Esophagus mucosa (tissue), 1 donor: ENCODE measurements at regions not wholly inside any gene's neighbourhood (a gene's known extent, or its start where the extent isn't known, plus 50 kb on each side); places are given as distances from the start of the nearest gene placed in this dataset.
"Not testable (repeated sequence)": the region's sequence is repeated elsewhere in the genome, so short reads cannot be mapped to it uniquely, and the experiment has no call there.

Experiments used
- ATAC-seq: fragments of 200-7000 bp; cut with Tn5 transposase; one replicate; pipeline ENCODE4 v1.9.1; 2020
- donor health status: DM: yes; HTN: yes; CAD: no.

DNA sequence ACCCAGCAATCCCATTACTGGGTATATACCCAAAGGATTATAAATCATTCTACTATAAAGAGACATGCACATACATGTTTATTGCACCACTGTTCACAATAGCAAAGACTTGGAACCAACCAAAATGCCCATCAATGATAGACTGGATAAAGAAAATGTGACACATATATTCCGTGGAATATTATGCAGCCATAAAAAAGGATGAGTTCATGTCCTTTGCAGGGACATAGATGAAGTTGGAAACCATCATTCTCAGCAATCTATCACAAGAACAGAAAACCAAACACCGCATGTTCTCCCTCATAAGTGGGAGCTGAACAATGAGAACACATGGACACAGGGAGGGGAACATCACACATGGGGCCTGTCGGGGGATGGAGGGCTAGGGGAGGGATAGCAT, 113.2 kb upstream of the PRSS1 start:
- ATAC-seq = not testable (repeated sequence)

DNA sequence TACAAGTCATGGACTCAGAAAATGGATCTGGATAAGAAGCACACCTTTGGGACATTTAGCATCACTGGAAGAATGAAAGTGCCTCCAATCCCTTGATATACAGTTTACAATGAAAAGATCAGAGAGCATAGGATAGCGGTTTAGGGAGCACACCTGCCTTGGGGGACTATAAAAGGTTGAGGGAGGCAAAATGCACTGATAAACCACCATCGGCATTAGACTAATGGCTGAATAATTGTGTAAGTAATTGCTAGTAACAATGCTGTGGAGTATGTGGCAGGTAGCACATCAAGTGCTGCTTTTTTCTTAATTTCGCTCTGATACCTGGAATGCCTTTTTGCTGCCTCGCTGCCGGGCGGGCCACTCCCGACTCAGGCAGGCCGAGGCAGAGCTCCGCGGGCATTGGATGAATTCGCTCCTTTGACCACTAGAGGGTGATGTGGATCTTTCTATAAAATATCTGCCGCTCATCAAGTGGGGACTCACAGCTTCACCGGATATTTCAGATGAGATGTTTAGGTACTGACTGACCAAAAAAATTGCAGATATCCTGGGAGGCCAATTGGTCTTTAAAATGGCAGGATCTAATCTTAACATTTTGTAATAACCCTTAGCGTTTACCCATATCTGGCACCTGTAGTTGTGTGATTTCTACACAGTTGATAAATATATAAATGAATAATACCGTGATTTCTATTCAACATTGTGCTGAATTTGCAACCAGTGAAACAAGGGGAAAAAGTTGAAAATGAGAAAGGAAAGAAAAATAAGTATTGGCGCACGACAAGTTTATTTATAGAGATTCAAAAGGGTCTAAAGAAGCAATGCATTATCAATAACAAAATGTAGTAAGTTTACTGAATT, 116.8 kb upstream of the PRSS1 start:
- peak; percentile 83 for ATAC-seq

DNA sequence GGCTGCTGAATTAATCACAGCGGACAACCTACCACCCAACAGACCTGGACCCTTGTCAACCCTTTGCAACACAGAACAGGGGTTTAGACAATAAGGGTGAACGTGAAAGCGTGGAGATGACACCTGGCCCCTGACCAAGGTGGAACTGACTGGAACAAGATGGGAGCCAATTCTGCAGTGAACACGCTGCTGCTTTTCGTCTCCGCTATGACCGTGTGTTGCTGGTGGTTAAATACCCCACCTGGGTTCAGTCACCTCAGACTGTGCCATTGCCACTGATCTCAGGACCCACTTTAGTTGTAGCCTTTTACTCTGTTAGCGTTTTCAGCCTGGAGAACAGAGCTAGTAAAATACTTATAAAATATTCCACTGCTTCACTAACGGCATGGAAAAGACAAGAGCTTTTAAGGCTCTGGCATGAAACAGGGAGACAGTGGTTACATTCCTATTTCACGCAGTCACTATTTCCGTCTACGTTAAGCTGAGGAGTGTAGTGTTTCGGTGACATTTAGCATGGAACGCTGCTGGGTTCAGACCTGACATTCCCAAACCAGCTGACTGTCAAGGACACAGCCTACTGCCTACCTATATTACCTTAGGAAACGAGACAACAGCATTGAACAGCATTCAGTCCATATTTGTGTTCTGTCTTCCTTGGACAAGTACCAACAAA, 119.5 kb upstream of the PRSS1 start:
- ATAC-seq = no peak

DNA sequence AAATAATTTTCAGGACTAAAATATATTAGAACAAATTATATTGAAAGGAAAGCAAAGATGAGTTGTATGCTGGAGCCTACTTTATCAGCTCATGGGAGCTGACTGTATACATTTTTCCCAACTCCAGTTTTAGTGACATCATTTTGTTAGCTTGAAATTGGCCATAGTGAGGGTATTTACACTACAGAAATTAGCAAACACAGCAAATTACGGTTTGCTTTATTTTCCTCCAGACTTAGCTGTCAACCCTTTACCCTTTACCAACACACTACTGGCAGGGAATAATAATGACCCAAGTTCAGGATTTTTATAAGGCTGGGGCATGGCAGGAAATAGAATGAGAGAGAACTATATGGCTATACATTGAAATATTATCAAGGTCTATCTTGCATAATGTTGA, 120.3 kb upstream of the PRSS1 start:
- ATAC-seq = no peak

DNA sequence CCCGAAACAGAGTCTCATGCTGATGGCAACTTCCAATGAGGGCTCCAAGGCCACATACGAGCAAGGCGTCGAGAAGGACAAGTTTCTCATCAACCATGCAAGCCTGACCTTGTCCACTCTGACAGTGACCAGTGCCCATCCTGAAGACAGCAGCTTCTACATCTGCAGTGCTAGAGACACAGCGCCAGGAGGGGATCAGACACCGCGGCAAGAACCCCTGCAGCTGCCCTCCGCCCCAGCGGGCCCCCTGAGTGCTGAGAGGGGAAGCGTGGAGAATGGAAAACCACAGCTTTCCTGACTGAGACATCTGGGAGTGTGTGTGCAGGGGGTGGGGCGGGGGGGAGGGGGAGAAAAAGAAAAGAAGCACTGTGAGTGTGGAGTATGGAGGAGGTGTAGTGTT, 122.0 kb upstream of the PRSS1 start:
- ATAC-seq = not testable (repeated sequence)

DNA sequence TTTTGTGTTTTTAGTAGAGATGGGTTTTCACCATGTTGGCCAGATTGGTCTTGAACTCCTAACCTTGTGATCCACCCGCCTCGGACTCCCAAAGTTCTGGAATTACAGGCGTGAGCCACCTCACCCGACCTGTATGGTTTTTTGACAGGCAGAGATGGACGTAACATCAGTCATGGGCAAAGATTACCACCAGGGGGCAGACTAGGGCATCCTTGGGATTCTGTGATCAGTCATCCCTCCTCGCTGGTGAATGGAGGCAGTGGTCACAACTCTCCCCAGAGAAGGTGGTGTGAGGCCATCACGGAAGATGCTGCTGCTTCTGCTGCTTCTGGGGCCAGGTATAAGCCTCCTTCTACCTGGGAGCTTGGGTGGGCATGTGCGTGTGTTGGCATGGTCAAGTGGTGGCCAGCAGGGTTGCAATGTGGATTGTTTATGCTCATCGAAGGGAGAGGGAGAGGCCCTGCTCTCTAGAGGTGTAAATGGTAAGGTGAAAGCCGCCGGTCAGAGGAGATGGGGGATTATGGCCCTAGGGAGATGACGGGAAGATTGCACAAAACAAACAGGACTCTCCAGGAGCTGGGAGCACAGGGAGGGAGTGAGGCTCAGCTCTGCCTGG, 122.7 kb upstream of the PRSS1 start:
- ATAC-seq = peak; percentile 73

DNA sequence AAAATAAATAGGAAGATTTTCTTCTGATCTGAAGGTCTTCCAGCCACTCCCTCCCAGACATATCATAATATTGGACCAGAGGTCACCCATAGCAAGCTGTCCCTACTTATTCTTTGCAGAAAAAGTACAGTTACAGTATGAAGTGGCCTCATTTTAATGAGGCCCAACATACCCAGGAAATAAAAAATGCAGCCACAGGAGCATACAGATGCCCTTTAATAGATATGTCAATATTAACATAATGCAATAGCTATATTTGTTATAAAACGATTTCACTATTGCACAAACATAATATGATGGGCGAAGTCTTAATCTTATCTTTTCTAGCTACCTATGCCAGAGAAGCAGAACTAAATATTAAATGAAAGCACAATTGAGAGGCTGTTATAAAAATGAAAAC, 124.1 kb upstream of the PRSS1 start:
- not testable (repeated sequence) for ATAC-seq

DNA sequence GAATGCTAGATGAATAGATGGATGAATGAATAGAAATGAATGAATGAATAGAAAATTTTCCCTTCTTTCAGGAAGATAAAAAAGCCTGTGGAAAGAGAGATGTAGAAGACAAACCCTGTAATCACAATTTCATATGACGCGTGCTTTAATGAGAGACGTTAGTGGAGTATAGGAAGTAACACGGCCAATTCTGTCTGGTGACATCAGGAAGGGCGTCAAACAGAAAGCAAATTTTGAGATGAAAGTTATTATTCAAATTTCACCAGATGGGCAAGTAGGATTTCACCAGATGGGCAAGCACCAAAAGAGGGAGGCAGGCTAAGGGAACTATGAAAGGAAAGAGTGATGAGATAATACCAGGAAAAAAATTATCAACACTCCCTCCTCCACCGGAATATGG, 128.9 kb upstream of the PRSS1 start:
- no peak for ATAC-seq

DNA sequence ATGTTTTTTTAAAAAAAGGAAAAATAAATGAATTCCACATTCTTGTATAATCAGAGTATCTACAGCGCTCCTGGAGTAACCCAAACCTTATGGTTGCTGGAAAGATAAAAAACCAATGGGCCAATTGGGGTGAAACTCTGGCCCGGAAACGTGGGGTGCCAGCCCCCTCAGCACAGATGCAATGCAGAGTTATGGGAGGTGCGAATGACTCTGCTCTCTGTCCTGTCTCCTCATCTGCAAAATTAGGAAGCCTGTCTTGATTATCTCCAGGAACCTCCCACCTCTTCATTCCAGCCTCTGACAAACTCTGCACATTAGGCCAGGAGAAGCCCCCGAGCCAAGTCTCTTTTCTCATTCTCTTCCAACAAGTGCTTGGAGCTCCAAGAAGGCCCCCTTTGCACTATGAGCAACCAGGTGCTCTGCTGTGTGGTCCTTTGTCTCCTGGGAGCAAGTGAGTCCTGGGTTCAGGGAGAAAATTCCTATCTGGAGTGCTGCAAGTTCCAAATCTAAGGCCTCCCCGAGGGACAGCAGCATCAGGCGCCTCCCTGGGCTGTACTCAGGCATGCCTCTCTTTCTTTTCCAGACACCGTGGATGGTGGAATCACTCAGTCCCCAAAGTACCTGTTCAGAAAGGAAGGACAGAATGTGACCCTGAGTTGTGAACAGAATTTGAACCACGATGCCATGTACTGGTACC, 130.5 kb upstream of the PRSS1 start:
- ATAC-seq = no peak

DNA sequence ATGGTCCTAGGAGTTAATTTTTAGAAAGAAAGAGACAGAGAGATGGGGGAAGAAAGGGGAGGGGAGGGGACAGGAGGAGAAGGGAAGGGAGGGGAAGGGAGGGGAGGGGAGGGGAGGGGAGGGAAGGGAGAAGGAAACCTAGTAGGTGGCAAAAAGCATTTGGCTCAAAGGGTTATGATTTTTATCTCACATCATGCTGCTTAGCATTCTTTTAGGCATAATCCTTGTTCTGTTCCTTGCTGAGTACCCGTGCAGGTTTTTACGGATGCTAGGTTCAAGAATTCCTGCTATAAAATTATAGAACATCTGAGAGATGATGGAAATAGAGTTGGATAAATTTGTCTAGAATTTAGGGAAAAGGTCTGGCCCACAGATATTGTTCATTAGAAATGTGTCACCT, 132.4 kb upstream of the PRSS1 start:
- no peak for ATAC-seq

DNA sequence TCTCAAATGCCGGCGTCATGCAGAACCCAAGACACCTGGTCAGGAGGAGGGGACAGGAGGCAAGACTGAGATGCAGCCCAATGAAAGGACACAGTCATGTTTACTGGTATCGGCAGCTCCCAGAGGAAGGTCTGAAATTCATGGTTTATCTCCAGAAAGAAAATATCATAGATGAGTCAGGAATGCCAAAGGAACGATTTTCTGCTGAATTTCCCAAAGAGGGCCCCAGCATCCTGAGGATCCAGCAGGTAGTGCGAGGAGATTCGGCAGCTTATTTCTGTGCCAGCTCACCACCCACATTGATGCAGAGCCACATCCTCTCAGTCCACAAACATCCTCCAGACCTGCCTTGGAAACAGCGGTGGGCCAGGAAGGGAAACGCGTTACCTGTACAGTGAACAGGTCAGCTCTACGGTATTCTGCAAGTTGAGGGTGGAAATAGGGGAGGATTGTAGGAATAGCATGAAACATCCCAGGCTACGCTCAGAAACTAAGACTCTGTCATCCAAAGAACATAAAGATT, 133.1 kb upstream of the PRSS1 start:
- no peak for ATAC-seq

DNA sequence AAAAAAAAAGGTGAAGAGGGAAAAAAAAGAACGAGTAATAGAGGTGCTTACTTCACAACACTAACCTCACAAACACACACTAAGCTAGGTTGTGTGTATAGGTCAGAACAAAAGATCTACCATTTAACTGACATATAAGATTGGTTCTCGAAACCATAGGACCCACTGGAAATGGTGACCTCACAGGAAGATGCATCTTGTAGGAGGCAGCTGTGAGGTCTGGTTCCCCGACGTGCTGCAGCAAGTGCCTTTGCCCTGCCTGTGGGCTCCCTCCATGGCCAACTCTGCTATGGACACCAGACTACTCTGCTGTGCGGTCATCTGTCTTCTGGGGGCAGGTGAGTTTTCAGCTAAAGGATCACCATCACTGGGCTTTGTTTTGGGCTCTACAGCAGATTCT, 133.8 kb upstream of the PRSS1 start:
- no peak for ATAC-seq

DNA sequence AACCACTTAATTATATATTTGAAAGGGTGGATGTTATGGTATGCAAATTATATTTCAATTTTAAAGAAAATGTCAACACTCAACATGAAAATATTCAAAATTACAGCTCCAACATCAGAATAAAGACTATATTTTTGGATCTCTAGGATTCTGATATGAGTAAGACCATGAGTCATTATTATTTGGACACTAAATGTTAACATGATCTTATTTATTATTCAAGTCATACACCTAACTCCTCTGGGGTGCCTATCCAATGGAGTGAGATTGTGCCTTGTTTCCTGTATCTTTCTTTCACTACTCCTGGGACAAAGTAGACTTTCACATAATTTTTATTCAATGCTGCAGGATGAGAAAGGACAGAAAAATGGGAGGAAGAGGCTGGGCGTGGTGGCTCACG, 135.2 kb upstream of the PRSS1 start:
- ATAC-seq = no peak

DNA sequence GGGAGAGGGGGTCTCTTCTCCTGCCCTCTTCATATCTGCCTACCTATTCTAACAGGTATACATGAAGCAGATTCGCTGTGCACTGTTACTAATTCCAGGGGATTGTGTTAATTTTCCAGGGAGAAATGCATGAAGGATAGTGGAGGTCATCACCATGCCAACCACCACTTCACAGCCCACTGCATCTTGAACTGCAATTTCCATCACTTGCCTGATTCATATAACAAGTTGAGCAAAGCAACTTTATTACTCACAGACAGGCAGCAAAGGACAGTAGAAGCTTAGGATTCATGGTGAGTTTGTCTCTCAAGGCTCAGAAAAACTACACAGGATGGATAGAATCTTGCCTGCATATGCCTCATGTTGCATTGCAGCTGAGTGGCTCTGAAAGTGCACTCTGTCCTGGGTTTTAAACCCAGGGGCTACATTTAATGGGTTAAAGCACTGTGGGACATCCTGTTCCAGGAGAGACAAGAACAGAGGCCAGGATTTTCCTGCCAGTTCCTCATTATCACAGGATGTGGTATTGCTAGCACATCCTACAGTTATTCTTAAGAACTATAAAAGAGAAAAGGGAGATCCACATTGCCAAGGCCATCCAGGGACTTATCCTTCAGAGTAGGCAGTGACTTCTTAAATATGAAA, 136.9 kb upstream of the PRSS1 start:
- no peak for ATAC-seq

DNA sequence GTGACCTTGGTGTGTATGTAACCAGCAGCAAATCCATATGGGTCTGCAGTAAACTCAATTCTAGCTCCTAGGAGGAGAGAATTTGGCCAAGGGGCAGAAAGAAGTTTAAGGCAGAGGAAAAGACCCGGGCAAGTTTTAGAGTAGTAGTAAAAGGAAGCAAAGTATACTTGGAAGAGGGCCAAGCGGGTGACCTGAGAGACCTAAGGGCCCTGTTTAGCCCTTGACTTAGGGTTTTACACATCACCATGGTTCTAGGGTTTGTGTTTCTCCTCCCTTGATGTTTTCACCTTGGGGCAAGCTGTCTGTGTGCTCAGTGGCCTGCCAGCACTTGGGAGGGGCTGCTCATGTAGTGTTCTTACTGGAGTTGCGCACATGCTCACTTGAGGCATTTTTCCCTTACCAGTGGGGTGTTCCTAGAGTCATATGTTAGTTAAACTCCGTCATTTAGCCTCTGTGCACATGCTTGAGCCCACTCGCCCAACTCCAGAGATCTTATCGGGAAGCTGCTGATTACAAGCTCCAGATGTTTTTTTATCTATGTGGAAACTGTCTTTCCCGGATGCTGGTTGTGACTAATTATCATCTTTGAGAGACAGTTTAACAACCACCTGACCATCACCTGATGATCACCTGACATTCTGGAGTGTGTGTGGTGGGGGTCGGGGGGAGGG, 137.6 kb upstream of the PRSS1 start:
- ATAC-seq = no peak

DNA sequence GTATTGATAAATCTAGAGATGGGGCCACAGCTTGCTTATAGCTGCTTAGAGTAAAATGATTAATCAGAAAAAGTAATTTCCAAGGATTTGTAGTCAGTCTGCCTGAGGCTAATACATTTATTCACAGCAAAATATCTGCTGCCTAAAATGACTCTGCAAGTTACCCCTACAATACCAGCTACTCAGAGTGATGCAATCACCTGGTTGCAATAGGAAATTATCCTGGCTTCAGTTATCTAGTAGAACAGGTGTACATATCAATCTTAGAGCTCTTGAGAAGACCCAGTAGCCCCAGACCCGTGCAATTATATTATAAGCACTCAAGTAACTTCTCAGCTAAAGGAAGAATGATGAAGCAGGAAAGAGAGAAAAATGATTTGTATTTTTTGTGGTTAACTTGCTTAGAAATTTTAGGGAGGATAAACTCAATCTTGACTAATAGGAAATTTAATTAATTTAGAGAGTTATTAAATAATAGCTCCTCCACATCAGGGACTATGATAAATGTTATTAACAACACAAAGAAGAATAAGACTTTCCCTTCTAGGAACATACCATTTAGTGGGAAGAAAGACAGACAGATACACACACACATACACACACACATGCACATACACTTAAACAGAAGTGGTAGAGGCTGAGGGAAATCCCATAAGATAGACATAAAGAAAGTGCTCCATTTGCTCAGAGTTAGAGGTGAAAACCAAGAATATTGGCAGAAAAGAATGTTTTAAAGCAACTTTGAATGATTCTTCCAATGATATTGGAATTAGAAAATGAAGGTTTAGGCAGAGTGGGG, 140.4 kb upstream of the PRSS1 start:
- ATAC-seq = no peak

DNA sequence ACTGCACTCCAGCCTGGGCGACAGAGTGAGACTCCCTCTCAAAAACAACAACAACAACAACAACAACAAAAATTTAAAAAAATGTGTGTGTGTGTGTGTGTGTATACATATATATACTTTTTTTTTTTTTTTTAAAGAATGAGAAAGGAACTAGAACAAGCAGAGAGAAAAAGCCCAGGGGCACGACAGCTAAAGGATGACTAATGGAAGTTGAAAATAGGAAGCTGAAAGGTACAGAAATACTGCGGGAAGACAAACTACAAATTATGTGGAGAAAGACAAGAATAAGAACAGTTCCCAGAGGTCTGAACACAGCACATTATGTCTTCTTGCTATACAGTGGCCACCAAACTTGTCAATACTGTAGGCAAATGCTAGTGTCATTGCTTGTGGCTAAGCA, 141.9 kb upstream of the PRSS1 start:
- ATAC-seq = no peak

DNA sequence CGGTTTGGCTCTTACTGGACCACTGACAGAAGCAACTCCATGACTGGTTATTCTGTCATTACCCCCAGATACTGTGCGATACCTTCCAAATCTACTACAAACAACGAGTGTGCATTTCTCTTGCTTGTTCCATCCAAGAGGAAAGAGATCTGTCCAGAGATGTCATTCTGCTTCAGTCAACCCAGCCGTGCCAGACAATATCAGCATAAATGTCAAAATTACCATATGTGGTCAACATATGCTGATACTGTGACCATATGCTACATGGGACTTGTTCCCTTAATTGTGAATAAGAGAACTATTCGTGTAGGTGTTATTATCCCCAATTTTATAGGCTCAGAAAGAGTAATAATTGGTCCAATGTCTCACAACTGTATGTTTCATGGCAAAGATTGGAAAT, 143.2 kb upstream of the PRSS1 start:
- ATAC-seq = no peak

DNA sequence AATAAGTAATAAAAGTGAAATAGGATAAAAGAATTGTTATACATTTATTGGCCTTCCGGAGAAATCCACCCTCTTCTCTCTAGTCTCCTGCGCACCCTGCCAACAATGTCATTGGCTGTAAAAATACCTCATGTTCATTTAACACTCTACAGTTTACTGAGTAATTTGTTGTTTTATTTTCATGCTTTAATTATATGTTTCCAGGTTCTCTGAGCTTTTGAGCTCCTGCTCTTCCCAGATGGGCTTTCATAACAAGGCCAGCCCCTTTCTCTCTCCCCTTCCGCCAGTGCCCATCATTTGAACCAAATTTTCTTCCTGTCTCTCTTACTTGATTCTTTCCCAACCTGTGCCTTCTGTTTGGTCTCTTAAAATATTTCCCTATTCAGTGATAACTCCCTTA, 144.6 kb upstream of the PRSS1 start:
- ATAC-seq = no peak

DNA sequence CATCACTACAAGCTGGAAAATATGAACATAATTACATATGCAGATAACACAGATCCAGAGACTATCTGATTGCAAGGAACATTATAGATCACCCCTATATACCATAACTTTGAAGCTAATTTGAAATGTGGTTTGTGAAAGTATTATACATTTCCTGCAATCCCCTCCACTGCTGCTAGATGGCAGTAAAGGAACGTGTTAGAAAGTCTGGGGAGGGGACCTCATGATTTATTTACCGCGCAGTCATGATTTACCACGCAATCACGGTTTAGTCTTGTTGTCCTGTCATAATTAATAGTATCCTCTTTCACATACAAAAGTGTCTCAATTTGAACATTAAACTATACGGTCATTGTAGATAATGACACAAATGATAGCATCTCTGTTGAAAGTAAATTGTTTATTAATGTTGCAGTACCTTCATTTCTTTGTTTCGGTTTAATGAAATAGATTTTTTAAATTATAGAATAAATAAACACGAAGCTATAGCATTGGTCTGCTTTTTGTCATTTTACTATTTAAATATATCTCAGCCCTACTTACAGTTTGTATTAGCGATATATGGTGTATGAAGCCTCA, 145.3 kb upstream of the PRSS1 start:
- ATAC-seq = peak; percentile 28

DNA sequence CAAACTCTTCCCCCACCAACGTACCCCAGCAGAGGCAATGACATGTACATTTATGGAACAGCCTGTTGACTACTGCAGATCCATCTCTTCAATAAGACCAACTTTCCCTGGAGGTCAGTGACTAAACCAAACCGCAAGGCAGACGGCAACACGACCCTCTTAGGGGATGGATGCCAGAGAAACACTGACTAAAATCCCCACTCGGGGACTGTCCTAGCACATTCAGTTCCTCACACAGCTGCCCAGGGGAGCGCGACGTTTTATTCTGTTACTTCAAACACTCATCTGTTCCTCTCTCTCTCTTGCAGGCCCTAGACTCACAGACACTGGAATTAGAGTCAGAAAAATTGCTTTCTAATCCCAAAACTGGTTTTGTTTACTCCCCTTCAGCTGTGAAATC, 146.5 kb upstream of the PRSS1 start:
- no peak for ATAC-seq
